Right kidney (tissue), 1 donor: ENCODE measurements at regions not wholly inside any gene's neighbourhood (a gene's known extent, or its start where the extent isn't known, plus 50 kb on each side); places are given as distances from the start of the nearest gene placed in this dataset.

Source experiments
- DNase-seq: peaks from one replicate; pipeline ENCODE4 v3.0.0-alpha.2; 2016

DNA sequence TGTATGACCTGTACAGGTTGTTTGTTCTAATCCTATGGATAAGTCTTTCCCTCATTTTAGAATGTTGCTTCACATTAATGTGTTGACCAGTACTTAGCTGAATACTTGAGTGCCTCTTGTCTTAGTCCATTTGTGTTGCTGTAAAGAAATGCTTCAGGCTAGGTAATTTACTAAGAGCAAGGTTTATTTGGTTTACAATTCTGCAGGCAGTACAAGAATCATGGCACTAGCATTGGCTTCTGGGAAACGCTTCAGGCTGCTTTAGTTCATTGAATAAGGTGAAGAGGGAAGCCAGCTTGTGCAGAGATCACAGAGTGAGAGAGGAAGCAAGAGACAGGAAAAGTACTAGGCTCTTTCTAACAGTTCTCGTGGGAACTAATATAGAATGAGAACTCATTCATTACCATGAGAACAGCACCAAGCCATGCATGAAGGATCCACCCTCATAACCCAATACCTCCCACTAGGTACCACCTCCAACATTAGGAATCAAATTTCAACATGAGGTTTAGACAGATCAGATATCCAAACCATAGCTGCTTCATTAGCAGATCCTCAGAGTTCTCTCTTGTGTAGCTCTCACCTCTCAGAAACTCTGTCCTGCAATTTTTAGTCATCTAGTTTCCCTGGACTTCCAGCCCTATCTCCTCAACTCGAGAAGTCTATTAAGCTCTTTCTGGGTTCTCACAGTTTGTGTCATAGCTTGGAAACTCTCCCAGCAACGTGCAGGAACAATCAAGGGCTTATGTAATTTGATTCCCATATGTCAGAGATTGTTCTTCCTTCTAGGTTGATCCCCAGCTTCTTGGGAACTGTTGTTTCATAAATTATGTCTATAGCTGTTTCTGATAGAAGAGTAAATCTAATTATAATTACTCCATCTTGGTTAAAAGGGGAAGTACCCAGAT lies 2082.3 kb upstream of the CELF4 start:
- DNase-seq = no peak

DNA sequence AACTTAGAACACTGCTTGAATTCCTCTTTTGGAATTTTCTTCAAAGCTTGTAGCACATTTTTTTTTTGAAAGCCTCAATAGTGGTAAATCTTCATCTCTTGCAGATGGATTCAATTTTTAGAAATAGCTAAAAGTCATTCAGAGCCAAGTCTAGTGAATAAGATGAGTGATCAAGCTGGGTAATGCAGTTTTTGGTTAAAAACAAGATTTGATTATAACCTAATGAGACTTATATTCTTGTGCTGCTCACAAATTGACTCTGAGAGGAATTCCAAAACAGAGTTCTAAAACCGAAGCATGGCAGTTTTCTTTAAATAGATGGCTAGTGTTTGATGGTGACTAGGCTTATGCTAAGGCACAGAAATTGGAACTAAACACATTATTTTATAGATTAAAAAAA lies 2072.6 kb upstream of the CELF4 start:
- DNase-seq = no peak

DNA sequence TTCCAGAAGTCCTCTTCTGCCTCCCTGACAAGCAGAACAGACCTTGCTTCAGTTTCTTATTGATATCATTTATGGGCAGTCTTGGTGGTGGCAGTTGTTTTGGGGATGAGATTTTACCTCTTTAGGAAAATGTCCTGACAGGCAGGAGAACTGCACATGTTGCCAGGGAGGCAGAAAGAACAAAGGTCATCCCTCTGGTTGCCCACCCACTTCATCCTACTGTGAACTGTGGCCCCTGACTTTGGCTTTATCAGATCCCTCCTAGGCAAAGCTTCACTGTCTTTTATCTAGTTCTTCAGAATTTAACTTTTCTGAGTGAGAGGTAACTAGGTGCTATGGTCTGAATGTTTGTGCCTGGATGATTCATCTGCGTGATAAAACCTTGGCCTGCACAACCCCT lies 2071.3 kb upstream of the CELF4 start:
- no peak for DNase-seq

DNA sequence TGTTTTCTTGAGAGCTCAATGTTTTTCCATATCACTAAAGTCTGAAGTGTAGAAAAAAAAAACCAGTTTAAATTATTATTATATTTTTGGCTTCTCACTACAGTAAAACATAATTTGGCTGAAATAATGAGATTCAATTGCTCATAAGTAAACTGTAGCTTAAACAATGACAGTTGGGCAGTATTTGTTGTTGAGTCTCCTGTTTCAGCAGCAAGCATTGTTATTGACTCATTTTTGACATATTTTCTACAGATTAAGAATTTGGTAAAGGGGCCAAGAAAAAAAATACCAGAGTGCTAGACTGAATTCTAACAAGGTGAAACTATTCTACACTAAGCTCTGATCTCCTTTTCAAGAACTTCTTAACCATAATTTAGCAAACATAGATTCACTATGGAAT lies 2070.4 kb upstream of the CELF4 start:
- DNase-seq = no peak

DNA sequence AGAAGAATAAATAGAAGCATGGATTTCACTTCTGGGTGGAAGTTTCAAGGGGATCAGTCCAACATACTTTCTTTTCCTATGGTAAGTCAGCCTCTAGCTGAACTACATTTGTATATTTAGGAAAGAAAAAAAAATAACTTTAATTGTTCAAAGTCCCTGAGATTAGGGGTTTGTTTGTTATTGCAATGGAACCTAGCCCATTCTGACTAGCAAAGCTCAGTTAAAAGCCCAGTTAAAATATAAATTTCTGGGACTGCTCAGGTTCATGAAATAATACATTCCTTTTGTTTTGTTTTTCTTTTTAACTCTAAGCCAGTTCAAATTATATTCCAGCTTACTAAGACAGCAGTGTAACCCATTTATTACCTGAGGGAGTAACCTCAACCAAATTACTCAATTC lies 2069.6 kb upstream of the CELF4 start:
- no peak for DNase-seq

DNA sequence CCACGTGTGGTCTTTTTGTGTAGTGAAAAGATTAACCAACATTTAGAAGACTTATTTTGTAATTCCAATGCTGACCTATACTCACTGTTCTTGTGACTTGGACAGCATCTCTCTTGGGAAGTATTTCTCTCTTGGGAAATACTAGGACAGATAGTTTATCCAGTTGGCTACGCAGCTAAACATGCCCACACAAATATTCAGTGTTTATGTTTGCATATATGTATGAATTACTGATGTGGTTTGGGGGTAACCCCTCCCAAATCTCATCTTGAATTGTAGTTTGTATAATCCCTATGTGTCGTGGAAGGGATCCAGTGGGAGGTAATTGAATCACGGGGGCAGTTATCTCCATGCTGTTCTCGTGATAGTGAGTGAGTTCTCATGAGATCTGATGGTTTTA lies 2062.3 kb upstream of the CELF4 start:
- no peak for DNase-seq

DNA sequence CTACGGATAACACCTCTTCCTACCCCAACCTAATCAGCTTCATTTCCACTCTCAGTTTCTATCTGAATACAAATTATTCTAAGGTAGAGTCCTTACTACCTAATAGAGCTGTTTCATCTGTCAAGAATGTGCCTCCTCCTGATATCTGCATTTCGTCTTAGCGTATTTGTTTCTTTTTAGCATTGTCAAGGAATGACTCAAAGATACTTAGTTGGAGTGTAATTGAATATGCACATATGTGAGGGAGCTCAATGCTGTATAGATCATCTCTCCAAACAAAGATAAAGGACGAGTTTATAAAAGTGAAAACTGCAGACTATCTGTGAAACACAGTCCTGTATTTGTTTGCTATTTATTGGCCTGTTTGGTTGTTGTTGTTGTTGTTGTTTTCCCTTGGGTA lies 2059.4 kb upstream of the CELF4 start:
- no peak for DNase-seq

DNA sequence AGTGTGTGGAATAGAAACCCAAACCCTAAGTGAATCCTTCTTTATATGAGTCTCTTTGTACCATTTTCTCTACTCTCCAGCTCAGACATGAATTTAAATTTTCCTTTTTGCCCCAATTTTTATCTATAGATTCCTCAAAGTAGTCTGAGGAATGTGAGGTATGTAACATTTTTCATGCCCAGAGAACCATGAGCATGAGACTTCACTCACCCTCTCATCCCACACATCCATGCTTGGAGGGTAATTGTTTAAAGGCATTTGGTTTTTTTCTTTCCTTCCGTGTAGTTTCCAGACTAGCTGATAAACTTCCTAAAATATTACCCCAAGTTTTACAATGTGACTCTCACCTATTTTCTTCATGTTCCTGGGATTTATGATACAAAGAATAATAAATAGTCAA lies 2056.8 kb upstream of the CELF4 start:
- no peak for DNase-seq

DNA sequence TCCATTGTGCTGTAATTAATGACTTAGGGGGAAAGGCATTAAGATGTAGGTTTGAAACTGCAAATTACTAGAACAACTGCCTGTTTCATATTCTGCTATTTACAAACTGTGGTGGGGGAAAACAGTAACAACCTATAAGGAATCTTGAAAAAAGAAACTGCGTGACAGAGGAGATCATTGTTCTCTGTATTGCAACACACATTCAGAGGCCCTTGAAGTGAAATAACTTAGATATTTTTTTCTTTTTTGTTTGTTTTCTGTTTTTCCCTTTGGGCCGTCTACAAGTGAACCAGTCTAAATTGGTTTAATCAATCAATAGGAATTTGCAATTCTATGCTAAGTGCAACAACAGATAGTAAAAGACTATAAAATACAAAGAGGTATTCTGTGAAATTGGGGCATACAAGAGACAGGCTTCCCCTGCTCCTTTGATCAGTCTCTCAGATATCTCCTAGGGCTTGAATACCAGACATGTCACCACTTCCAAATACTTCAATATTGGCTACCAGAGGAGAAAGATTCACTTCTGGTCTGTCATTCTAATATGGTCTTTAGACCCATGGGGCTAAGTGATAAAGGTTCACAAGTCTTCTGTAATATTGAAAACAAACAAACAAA lies 2055.1 kb upstream of the CELF4 start:
- no peak for DNase-seq

DNA sequence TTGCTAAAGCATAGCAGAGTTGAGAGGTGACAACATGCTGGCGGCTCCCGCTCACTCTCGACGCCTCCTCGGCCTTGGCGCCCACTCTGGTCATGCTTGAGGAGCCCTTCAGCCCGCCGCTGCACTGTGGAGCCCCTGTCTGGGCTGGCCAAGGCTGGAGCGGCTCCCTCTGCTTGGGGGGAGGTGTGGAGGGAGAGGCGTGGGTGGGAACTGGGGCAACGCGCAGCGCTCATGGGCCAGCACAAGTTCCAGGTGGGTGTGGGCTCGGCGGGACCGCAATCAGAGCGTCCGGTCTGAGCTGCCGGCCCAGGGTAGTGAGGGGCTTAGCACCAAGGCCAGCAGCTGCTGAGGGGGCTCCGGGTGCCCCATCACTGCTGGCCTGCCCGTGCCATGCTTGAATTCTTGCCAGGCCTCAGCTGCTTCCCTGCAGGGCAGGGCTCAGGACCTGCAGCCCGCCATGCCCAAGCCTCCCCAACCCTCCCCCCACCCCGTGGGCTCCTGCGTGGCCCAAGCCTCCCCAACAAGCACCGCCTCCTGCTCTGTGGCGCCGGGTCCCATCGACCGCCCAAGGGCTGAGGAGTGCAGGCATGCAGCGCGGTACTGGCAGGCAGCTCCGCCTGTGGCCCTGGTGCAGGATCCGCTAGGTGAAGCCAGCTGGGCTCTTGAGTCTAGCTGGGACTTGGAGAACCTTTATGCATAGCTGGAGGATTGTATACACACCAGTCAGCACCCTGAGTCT lies 2052.8 kb upstream of the CELF4 start:
- DNase-seq = no peak

DNA sequence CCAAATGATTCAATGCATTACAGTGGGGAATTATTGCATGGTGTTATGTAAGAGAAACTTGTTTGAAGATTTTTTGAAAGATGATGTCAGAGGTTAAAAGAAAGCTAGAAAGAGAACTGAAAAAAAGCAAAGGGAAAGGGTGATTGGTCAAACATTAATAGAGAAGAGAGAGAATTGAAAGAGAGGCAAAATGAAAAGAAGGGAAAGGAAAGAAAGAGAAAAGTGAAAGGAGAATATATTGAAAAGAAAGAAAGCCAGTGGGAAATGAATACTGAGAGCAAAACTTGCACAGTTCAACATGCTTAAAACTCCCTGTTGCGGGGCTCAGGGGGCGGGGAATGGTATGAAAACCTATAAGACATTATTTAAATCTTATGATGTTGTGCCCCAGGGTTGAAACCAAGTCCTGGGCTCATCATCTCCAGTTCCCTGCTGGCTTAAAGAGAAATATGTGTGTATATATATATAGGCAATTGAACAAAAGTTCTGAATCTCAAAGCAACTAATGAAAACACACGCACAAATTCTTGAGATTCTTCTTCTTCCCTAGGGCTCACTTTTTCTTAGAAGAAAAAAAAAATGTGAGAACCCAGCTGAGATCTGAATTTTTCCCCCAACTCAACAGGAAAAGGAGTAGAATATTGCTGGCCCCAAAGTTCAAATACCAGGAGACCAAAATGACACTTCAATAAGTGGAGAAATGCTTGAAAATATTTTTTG lies 2045.9 kb upstream of the CELF4 start:
- DNase-seq = no peak

DNA sequence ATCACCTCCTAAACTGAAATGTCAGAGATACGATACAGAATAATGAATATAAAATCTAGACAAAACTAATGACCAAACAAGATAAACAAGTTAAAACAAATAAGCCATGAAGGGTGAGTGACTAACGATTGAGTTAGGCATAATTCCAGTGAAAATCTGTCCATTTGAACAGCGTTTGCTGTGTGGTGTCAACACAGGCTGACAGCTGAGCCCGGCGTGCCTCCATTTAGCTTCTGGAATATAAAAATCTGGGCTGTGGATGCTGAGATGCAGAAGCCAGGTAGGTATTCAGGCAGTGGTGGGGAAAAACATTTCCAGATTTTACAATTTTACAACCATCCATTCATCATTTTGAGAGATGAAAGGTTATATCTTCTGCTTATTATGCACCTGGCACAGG lies 2041.4 kb upstream of the CELF4 start:
- no peak for DNase-seq

DNA sequence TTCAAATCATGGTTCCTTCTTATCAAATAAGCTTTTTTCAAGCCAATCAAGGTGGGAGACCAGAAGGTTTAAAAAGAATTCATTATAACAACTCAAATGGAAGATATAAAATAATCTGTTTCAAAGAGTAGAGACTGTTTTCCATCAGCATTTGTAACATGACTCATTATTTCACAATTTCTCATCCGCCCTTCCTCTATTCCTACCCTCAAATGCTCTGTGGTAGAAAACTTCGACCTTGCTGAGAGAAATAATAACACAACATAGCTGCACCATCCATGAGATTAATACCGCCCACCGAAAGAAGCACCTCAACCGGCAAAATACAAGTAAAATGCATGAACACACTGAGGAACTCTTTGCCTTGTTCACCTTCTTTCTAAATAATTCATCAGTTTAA lies 2039.2 kb upstream of the CELF4 start:
- no peak for DNase-seq

DNA sequence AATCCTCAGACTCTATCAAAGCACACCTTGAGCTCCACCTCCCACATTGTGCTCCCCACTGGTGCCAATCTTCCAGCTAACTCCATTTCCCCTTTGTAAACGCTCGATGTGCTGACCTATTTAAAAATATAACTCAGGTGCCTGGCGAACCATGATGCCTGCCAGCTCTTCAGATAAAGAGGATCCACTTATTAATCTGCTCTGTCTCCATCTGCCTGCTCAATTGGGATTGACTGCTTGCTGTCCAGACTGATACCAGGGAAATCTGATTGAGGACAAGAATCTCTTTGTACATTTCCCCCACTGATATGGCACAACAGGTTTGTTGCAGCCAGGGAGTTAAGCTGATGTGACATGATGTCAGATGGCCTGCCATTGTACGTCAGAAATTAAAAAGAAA lies 2036.5 kb upstream of the CELF4 start:
- no peak for DNase-seq

DNA sequence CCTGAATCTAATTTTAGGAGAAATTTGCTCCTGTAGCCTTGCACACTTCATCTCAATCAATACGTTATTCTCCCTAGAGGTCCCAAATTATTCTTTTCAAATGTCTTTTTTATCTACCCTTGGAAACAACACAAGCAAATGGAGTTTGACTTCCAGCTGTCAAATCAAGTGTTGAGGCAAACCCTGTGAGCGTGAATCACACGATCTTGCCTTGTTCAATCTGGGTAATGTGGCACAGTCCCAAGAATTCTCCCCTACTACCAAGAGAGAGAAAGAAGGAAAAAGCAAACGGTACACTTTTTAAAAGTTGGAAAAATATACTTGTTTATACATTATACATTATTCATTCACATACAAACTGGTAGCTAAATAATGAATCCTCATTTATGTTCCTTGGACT lies 2035.3 kb upstream of the CELF4 start:
- DNase-seq = no peak

DNA sequence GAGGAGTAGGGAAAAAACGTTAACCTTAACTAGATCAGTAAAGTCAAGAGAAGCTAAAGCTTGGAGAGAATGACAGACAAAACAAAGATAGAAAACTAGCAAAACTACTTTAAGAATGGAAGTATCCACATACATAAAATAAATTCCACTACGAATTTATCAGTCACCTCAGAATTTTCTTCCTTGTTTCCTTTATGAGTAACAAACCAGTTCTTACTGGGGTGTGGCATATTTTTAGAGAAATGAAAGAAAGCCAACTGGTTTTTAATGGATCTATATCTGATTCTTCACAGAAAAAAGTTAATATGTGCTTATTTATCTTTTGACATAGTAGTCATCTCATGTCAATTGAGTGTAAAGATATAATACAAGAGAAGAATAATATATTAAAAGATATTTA lies 2033.7 kb upstream of the CELF4 start:
- DNase-seq = no peak

DNA sequence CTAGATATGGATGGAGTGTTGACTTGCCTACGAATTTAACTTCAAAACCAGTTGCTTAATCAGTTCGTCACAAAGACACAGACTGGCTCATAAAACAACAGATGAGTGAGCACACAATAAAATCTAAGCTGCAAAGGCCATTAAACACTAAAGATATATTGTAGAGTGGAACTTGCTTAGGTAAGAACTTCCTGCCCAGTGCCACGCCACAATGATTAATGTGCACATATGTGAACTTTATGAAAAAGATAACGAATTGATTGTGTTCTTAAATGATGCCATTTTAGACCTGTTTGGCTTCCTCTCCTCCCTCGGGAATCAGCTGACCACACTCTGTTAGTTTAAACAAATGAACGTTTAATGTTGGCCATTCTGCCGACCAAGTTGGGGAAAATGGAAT lies 2031.3 kb upstream of the CELF4 start:
- no peak for DNase-seq

DNA sequence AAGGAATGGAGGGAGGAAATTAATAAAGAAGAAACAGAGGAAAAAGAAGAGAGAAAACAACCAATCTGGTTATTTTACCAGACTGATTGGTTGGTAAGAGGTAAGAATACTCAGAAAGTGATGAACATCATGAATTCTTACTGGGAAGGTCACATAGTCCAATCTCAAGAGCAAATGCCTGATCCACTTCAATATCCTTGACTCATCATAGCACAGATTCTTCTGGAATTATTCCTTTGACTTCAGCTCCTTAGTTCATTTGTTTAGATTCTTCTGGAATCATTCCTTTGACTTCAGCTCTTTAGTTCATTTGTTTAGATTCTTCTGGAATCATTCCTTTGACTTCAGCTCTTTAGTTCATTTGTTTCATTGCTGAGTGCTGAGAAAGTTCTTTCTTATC lies 2030.6 kb upstream of the CELF4 start:
- DNase-seq = no peak

DNA sequence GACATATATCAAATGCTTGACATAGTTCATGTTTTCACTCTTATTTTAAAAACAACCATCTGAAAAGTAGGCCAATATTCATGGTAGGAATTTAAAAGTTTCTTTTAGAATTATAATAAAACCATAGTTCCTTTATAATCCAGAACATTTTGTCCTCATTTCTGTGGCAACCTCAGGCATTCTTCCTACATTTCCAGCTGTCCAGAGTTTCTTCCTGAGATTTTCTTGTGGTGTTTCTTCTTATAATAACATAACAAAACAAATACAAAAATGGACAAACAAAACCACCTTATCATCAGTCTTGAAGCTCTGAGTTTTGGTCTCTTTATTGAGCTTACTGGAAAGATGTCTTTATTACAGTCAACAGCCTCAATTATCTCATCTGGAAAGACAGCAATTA lies 2028.6 kb upstream of the CELF4 start:
- DNase-seq = no peak

DNA sequence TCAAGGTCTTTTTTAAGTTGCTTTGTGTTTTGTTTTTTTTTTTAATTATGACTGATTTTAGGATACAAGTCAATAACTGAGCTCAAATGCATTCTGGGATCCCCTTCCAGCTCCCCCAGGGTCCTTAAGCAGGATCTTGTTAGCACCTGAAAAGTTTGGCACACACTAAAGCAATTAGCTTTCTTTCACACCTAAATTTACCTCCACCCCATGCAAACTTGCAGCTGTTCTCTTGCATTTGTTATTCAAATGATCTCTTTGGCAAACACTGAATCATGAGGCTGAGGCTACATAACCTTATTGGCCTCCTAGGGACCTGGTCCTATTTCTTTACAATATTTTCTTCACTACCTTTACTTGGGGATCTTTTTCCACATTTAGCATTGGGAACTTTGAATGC lies 2026.1 kb upstream of the CELF4 start:
- no peak for DNase-seq

DNA sequence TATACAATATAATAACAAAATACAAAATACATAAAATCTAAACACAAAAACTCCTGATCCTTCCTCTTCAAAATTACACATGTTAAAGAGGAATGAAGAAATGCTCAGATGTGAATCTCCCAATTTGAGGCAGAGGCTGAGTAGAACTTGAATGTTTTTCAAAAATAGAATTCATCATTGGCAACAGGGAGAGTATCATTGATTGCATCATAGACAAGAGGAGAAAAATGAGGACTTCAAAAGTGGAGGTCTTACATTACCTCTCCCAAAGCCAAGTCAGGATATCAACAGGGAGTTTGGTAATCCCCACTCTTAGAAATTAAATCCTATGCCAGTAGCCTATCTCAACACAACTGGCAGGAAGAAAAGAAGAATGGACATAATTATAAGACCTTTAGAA lies 2023.9 kb upstream of the CELF4 start:
- DNase-seq = no peak

DNA sequence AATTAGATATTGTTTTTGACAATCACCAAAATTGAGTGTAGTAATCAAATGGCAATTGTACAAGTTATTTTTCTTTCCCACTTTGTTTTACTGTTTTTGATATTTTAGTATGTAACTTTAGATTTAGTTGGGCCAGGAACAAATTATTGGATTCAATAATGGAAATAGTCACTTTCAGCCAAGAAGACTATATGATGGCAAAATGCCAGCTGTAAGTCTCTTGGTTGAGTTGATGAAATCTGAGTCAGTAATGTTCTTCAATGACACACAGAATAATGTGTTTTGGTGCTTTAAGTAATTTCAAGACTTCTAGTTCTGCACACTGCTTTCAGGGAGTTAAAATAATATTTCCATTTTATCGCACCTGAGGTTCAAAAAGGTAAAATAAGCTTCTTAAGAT lies 2022.0 kb upstream of the CELF4 start:
- DNase-seq = no peak

DNA sequence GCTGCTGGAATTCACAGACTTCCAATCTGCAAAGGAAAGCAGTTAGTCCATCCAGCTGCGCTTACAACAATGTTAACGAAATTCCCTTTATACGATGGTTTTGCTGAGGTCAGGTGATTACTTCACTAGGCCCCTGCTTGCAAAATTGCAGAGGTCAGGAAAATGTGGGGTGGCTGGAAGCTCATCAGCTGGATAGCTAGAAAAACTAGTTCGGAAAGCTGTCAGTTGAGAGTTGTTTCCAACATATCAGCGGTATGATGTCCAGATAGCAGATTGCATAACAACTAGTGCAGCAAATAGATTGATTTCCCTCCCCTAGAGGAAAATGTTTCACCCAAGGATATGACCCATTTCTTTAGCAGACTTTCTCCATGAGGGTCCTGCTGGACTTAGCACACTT lies 2021.1 kb upstream of the CELF4 start:
- no peak for DNase-seq
